Esophagus muscularis mucosa (tissue), 4 donors: ENCODE measurements at regions not wholly inside any gene's neighbourhood (a gene's known extent, or its start where the extent isn't known, plus 50 kb on each side); places are given as distances from the start of the nearest gene placed in this dataset.

Experiments used
- DNase-seq: peaks from one replicate; pipeline ENCODE4 v3.0.0-alpha.2; 2017; ENCODE audit errors: extremely low spot score
- H3K27ac ChIP-seq, 4 donors: fragments of 200-600 bp; sonication (generic); replicated peaks in 1 of 4; 1 replicate in 3 of 4; 2 replicates in 1 of 4; pipeline ENCODE4 v1.5.1; 2016 to 2019; ENCODE audit warnings: mild to moderate bottlenecking in 1 of 4
- H3K27me3 ChIP-seq, 4 donors: fragments of 200-600 bp; sonication (generic); one replicate each; pipeline versions ENCODE4 v1.5.1 to v1.6.0; 2016 to 2019
- H3K36me3 ChIP-seq, 4 donors: fragments of 200-600 bp; sonication (generic); one replicate each; pipeline ENCODE4 v1.5.1; 2016 to 2019
- H3K4me1 ChIP-seq, 4 donors: fragments of 200-600 bp; sonication (generic); one replicate each; pipeline ENCODE4 v1.5.1; 2016 to 2019
- H3K4me3 ChIP-seq, 4 donors: fragments of 200-600 bp; sonication (generic); 1 replicate in 2 of 4; 2 replicates in 2 of 4; pipeline ENCODE4 v1.5.1; 2016 to 2019; ENCODE audit warnings: mild to moderate bottlenecking in 4 of 4, moderate library complexity in 1 of 4
- H3K9me3 ChIP-seq, 4 donors: fragments of 200-600 bp; sonication (generic); 1 replicate in 3 of 4; 2 replicates in 1 of 4; pipeline ENCODE4 v1.5.1; 2016 to 2019
- CTCF ChIP-seq, 3 experiments: fragments of 200-600 bp in 2 of 3; fragments of 450-650 bp in 1 of 3; sonication (generic) in 2 of 3; IDR thresholded peaks; one replicate each; pipeline ENCODE4 v1.5.1; 2017 to 2019; ENCODE audit warnings: antibody characterized with exemption in 3 of 3, mild to moderate bottlenecking in 2 of 3, moderate library complexity in 1 of 3
- EP300 ChIP-seq: sonication (generic); formaldehyde crosslinking; IDR thresholded peaks from one replicate; pipeline ENCODE4 v1.6.1; 2017; ENCODE audit warnings: antibody characterized with exemption
- POLR2A ChIP-seq: fragments of 450-650 bp; IDR thresholded peaks from one replicate; pipeline ENCODE4 v1.6.1; 2017; ENCODE audit warnings: antibody characterized with exemption, moderate library complexity, mild to moderate bottlenecking, low read depth
- POLR2AphosphoS5 ChIP-seq, 2 donors: sonication (generic); formaldehyde crosslinking; IDR thresholded peaks; one replicate each; pipeline ENCODE4 v1.6.1; 2017; ENCODE audit warnings: antibody characterized with exemption in 2 of 2
- WGBS: methylation state at CpG from one replicate; pipeline ENCODE4 v1.1.5; 2018; 5-methylcytosine and 5-hydroxymethylcytosine counted together
- intact Hi-C: fragments of 100-400 bp; cut with DNase I; formaldehyde crosslinking; loops from one replicate; pipeline ENCODE4 v1.15.1; 2023

DNA sequence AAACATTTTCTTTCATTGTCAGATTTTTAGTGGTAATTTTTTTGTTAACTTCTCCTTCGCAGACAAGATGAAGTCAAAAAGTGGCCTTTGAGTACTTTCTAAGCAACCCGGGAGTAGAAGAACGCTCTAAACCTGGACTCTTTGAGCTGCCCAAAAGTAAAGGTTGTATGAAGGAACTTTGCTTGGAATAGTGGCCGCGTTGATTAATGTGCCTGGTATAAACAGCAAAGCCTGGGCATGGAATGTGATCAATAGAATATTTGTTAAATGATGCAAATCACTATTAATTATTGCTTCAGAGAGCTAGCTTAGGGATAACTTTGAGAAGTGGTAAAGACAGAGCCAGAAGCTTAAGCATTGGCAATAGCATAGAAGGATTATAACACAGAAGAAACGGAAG, 475.1 kb upstream of the ANKRD30A start:
- peaks cover 0 to 5% (median 0%) of the 10 kb centered on the region in 4 donors for H3K9me3 ChIP-seq
- TF ChIP-seq POLR2AphosphoS5 (IDR thresholded peaks at IDR 0.05): no peak
- no peak for TF ChIP-seq EP300
- no peaks in the 10 kb centered on the region for H3K36me3 ChIP-seq
- DNase-seq: no peak
- H3K27me3 ChIP-seq: no peaks in the 10 kb centered on the region
- 88% methylated on average over 6 of the region's 6 CpGs for WGBS
- no peaks in the 10 kb centered on the region for H3K4me1 ChIP-seq
- intact Hi-C loops: no loop called here
- H3K27ac ChIP-seq: no peak overlapping the region
- H3K4me3 ChIP-seq: no peak overlapping the region

GRCh38 chr10:36647540-36647939, 477.9 kb upstream of the ANKRD30A start:
- H3K36me3 ChIP-seq: no peaks in the 10 kb centered on the region
- 81% methylated on average over 10 of the region's 10 CpGs for WGBS

GRCh38 chr10:36640626-36641025, 484.8 kb upstream of the ANKRD30A start:
- H3K27ac ChIP-seq: no peak overlapping the region
- H3K9me3 ChIP-seq: no peaks in the 10 kb centered on the region
- intact Hi-C loops: no loop called here
- H3K36me3 ChIP-seq: no peaks in the 10 kb centered on the region
- no peak for DNase-seq
- WGBS: 82% methylated on average over 4 of the region's 4 CpGs
- no peak overlapping the region for H3K4me3 ChIP-seq
- no peaks in the 10 kb centered on the region for H3K4me1 ChIP-seq
- TF ChIP-seq POLR2AphosphoS5 (IDR thresholded peaks at IDR 0.05): no peak
- no peak for TF ChIP-seq EP300
- H3K27me3 ChIP-seq: peaks cover 0 to 5% (median 0%) of the 10 kb centered on the region in 4 donors

More at GRCh38 chr10:36647540-36647939, 477.9 kb upstream of the ANKRD30A start:
- Histone ChIP-seq H3K4me1 (no peaks in the 10 kb centered on the region), H3K4me3 (no peak overlapping the region), H3K9me3 (peaks cover 0 to 5% (median 0%) of the 10 kb centered on the region in 4 donors), H3K27ac (no peak overlapping the region), H3K27me3 (no peaks in the 10 kb centered on the region)
- no peak for TF ChIP-seq CTCF (IDR thresholded peaks at IDR 0.05)
- TF ChIP-seq POLR2AphosphoS5 (IDR thresholded peaks at IDR 0.05): no peak
- no peak for TF ChIP-seq POLR2A
- no peak for TF ChIP-seq EP300
- DNase-seq: no peak
- intact Hi-C loops: no loop called here

GRCh38 chr10:36638462-36639155, 486.8 kb upstream of the ANKRD30A start:
- Histone ChIP-seq H3K36me3 (no peaks in the 10 kb centered on the region), H3K4me3 (no peak overlapping the region), H3K27ac (no peak overlapping the region), H3K4me1 (no peaks in the 10 kb centered on the region), H3K9me3 (no peaks in the 10 kb centered on the region), H3K27me3 (peaks cover 0 to 5% (median 0%) of the 10 kb centered on the region in 4 donors)
- DNase-seq: no peak
- intact Hi-C loops: no loop called here
- 94% methylated on average over 3 of the region's 3 CpGs for WGBS
- TF ChIP-seq CTCF (IDR thresholded peaks at IDR 0.05): no peak
- TF ChIP-seq POLR2AphosphoS5 (IDR thresholded peaks at IDR 0.05): no peak
- no peak for TF ChIP-seq POLR2A

- no peaks in the 10 kb centered on the region for H3K36me3 ChIP-seq
- H3K27ac ChIP-seq: no peak overlapping the region
- H3K4me1 ChIP-seq: no peaks in the 10 kb centered on the region
- intact Hi-C loops: no loop called here
- H3K4me3 ChIP-seq: no peak overlapping the region
- TF ChIP-seq POLR2AphosphoS5 (IDR thresholded peaks at IDR 0.05) (no peak), CTCF (IDR thresholded peaks at IDR 0.05) (no peak), POLR2A (no peak), EP300 (no peak)
- peaks cover 0 to 5% (median 0%) of the 10 kb centered on the region in 4 donors for H3K27me3 ChIP-seq
- DNase-seq: no peak
- WGBS: 71% methylated on average over 2 of the region's 2 CpGs
- H3K9me3 ChIP-seq: no peaks in the 10 kb centered on the region
These were observed 488.5 kb upstream of the ANKRD30A start for GRCh38 chr10:36636879-36637278.
